Neural cell (in vitro differentiated cells): ENCODE measurements at regions not wholly inside any gene's neighbourhood (a gene's known extent, or its start where the extent isn't known, plus 50 kb on each side); places are given as distances from the start of the nearest gene placed in this dataset.

Source experiments
- H2AFZ ChIP-seq: fragments of 200-600, 300-800 bp; sonication (generic), shearing (Covaris generic); 2 replicates; pipeline ENCODE4 v1.6.0; 2014; ENCODE audit warnings: low read depth, mild to moderate bottlenecking, antibody characterized with exemption, low read length, moderate library complexity
- H3F3A ChIP-seq: fragments of 200-600 bp; shearing (Covaris generic); 2 replicates; pipeline ENCODE4 v1.6.1; 2016; ENCODE audit warnings: mild to moderate bottlenecking, moderate library complexity, mixed read lengths, antibody characterized with exemption, low read length; ENCODE audit not compliant: insufficient read depth, poor library complexity, severe bottlenecking
- H3K27ac ChIP-seq: fragments of 200-600, 300-800 bp; sonication (generic), shearing (Covaris generic); 2 replicates; pipeline ENCODE4 v1.5.1; 2014; ENCODE audit warnings: mild to moderate bottlenecking, low read length, moderate library complexity
- H3K27me3 ChIP-seq: fragments of 300-800, 200-600 bp; sonication (generic), shearing (Covaris generic); 2 replicates; pipeline ENCODE4 v1.6.0; 2014; ENCODE audit warnings: mild to moderate bottlenecking, low read depth, low read length, moderate library complexity; ENCODE audit not compliant: insufficient read depth
- H3K36me3 ChIP-seq: fragments of 300-800, 200-600 bp; sonication (generic), shearing (Covaris generic); 2 replicates; pipeline ENCODE4 v1.5.1; 2014; ENCODE audit warnings: mild to moderate bottlenecking, antibody characterized with exemption, low read length, moderate library complexity; ENCODE audit not compliant: insufficient read depth
- H3K4me2 ChIP-seq: fragments of 300-800, 200-600 bp; sonication (generic), shearing (Covaris generic); 2 replicates; pipeline ENCODE4 v1.6.0; 2014; ENCODE audit warnings: mild to moderate bottlenecking, low read length
- H3K4me3 ChIP-seq: fragments of 300-800, 200-600 bp; sonication (generic), shearing (Covaris generic); 2 replicates; pipeline ENCODE4 v1.5.1; 2014; ENCODE audit warnings: mild to moderate bottlenecking, low read length, moderate library complexity
- H3K79me2 ChIP-seq: fragments of 200-600 bp; shearing (Covaris generic); replicated peaks from 2 replicates; pipeline ENCODE4 v1.6.0; 2014; ENCODE audit warnings: mild to moderate bottlenecking, low read length, moderate library complexity; ENCODE audit not compliant: insufficient read depth
- H3K9ac ChIP-seq: fragments of 300-800, 200-600 bp; sonication (generic), shearing (Covaris generic); 2 replicates; pipeline ENCODE4 v1.6.1; 2016; ENCODE audit warnings: mild to moderate bottlenecking, low read length, mixed read lengths
- H3K9me2 ChIP-seq: fragments of 200-600 bp; shearing (Covaris generic); 2 replicates; pipeline ENCODE4 v1.6.1; 2016; ENCODE audit warnings: mild to moderate bottlenecking, low read length, mixed read lengths; ENCODE audit not compliant: insufficient read depth
- H3K9me3 ChIP-seq: fragments of 200-600, 300-800 bp; sonication (generic), shearing (Covaris generic); 2 replicates; pipeline ENCODE4 v1.6.1; 2016; ENCODE audit warnings: mild to moderate bottlenecking, mixed run types, low read length, moderate library complexity, mixed read lengths
- H4K20me1 ChIP-seq: fragments of 200-600 bp; shearing (Covaris generic); 2 replicates; pipeline ENCODE4 v1.6.1; 2016; ENCODE audit warnings: mild to moderate bottlenecking, mixed run types; ENCODE audit not compliant: insufficient read depth
- EP300 ChIP-seq: fragments of 450-650 bp; conservative IDR thresholded peaks from 2 replicates; pipeline ENCODE4 v1.6.1; 2014; ENCODE audit warnings: antibody characterized with exemption, mild to moderate bottlenecking, moderate library complexity; ENCODE audit not compliant: poor library complexity, severe bottlenecking
- EZH2 ChIP-seq: fragments of 200-600, 300-800 bp; shearing (Covaris generic), sonication (generic); IDR thresholded peaks from 2 replicates; pipeline ENCODE4 v1.6.1; 2014; ENCODE audit warnings: antibody characterized with exemption, low read length, borderline replicate concordance, mild to moderate bottlenecking; ENCODE audit not compliant: insufficient read depth, poor library complexity, severe bottlenecking
- MXI1 ChIP-seq: fragments of 450-650 bp; conservative IDR thresholded peaks from 2 replicates; pipeline ENCODE4 v1.6.1; 2014; ENCODE audit warnings: antibody characterized with exemption, mild to moderate bottlenecking; ENCODE audit not compliant: poor library complexity, severe bottlenecking
- POLR2AphosphoS5 ChIP-seq: IDR thresholded peaks from 2 replicates; pipeline ENCODE4 v1.6.1; 2012
- RAD21 ChIP-seq: fragments of 450-650 bp; conservative IDR thresholded peaks from 2 replicates; pipeline ENCODE4 v1.6.1; 2014; ENCODE audit warnings: antibody characterized with exemption, mild to moderate bottlenecking, moderate library complexity
- SMC3 ChIP-seq: fragments of 450-650 bp; conservative IDR thresholded peaks from 2 replicates; pipeline ENCODE4 v1.6.1; 2014; ENCODE audit warnings: antibody characterized with exemption, mild to moderate bottlenecking, moderate library complexity; ENCODE audit not compliant: poor library complexity
- TAF1 ChIP-seq: IDR thresholded peaks from 2 replicates; pipeline ENCODE4 v1.6.1; 2012; ENCODE audit warnings: low read depth
- TF ChIP-seq, protein P1 (sequence below): IDR thresholded peaks from 2 replicates; pipeline ENCODE4 v1.6.1; 2012; ENCODE audit warnings: borderline replicate concordance
- TF ChIP-seq, protein P2 (sequence below): fragments of 450-650 bp; IDR thresholded peaks from 2 replicates; pipeline ENCODE4 v1.5.1; 2014; ENCODE audit warnings: antibody characterized with exemption, mild to moderate bottlenecking, moderate library complexity; ENCODE audit not compliant: poor library complexity, severe bottlenecking

DNA sequence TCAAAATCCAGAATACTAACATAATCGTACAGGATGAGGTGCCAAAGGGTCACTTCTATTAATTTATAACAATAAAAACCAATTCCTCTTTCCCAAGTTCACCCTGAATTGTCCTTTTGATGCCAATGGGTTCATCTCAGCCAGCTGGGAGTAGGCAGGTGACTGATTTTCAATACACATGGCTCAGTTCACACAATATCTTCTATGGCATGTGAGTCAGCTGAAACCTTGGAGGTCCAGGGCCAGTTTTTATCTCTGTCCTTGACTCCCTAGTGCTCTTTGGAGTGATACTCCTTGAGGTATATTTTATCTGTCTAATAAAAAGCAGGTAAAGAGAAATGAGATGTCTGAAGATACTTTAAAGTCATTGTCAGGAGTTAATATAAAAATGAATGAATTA, 186.6 kb downstream of the SMC2 start:
- no peaks in the 10 kb centered on the region for H3K27me3 ChIP-seq
- H3K9ac ChIP-seq, result no peak overlapping the region
- H3F3A ChIP-seq, result no peaks in the 10 kb centered on the region
- no peak overlapping the region for H3K27ac ChIP-seq
- no peaks in the 10 kb centered on the region for H3K9me2 ChIP-seq
- no peak overlapping the region for H3K4me3 ChIP-seq
- H4K20me1 ChIP-seq, result no peaks in the 10 kb centered on the region
- H3K4me2 ChIP-seq, result no peak overlapping the region
- H3K79me2 ChIP-seq, result no peaks in the 10 kb centered on the region
- H3K36me3 ChIP-seq, result no peaks in the 10 kb centered on the region
- H3K9me3 ChIP-seq, result no peaks in the 10 kb centered on the region
- H2AFZ ChIP-seq, result no peak overlapping the region
- TF ChIP-seq POLR2AphosphoS5 (no peak), SMC3 (no peak), TAF1 (no peak), RAD21 (no peak), EP300 (no peak), EZH2 (no peak), MXI1 (no peak)
- TF ChIP-seq, protein P1, sequence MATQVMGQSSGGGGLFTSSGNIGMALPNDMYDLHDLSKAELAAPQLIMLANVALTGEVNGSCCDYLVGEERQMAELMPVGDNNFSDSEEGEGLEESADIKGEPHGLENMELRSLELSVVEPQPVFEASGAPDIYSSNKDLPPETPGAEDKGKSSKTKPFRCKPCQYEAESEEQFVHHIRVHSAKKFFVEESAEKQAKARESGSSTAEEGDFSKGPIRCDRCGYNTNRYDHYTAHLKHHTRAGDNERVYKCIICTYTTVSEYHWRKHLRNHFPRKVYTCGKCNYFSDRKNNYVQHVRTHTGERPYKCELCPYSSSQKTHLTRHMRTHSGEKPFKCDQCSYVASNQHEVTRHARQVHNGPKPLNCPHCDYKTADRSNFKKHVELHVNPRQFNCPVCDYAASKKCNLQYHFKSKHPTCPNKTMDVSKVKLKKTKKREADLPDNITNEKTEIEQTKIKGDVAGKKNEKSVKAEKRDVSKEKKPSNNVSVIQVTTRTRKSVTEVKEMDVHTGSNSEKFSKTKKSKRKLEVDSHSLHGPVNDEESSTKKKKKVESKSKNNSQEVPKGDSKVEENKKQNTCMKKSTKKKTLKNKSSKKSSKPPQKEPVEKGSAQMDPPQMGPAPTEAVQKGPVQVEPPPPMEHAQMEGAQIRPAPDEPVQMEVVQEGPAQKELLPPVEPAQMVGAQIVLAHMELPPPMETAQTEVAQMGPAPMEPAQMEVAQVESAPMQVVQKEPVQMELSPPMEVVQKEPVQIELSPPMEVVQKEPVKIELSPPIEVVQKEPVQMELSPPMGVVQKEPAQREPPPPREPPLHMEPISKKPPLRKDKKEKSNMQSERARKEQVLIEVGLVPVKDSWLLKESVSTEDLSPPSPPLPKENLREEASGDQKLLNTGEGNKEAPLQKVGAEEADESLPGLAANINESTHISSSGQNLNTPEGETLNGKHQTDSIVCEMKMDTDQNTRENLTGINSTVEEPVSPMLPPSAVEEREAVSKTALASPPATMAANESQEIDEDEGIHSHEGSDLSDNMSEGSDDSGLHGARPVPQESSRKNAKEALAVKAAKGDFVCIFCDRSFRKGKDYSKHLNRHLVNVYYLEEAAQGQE, result no peak
- TF ChIP-seq, protein P2, sequence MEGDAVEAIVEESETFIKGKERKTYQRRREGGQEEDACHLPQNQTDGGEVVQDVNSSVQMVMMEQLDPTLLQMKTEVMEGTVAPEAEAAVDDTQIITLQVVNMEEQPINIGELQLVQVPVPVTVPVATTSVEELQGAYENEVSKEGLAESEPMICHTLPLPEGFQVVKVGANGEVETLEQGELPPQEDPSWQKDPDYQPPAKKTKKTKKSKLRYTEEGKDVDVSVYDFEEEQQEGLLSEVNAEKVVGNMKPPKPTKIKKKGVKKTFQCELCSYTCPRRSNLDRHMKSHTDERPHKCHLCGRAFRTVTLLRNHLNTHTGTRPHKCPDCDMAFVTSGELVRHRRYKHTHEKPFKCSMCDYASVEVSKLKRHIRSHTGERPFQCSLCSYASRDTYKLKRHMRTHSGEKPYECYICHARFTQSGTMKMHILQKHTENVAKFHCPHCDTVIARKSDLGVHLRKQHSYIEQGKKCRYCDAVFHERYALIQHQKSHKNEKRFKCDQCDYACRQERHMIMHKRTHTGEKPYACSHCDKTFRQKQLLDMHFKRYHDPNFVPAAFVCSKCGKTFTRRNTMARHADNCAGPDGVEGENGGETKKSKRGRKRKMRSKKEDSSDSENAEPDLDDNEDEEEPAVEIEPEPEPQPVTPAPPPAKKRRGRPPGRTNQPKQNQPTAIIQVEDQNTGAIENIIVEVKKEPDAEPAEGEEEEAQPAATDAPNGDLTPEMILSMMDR, result no peak

DNA sequence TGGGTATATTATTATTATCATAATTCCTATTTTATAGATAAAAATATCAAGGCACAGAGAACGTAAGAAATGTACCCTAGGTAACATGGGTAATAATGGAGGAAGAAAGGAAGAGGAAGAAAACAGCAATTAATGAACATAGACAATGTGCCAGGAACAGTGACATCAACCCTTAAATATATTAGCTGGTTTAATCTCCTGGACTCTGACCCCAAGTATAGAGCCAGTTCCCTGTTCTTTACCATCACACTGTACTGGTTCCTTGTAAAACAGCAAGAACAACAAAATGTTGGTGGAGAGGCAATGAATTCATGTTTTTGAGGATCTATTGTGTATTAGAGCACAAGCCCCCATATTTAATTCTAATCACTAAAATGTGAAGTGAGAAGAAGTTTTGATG, 192.1 kb downstream of the SMC2 start:
- Histone ChIP-seq H3K9me3 (no peaks in the 10 kb centered on the region), H3K27ac (no peak overlapping the region), H3F3A (no peaks in the 10 kb centered on the region), H3K9me2 (no peaks in the 10 kb centered on the region), H3K27me3 (no peaks in the 10 kb centered on the region), H4K20me1 (no peaks in the 10 kb centered on the region), H3K4me2 (no peak overlapping the region), H3K79me2 (no peaks in the 10 kb centered on the region), H3K4me3 (no peak overlapping the region), H2AFZ (no peak overlapping the region), H3K36me3 (no peaks in the 10 kb centered on the region), H3K9ac (no peak overlapping the region)
- TF ChIP-seq RAD21 (no peak), MXI1 (no peak), POLR2AphosphoS5 (no peak), SMC3 (no peak), TAF1 (no peak), EZH2 (no peak), EP300 (no peak)
- TF ChIP-seq, protein P1, result no peak
- TF ChIP-seq, protein P2, result no peak
